ENCODE measurements at regions not wholly inside any gene's neighbourhood (a gene's known extent, or its start where the extent isn't known, plus 50 kb on each side); places are given as distances from the start of the nearest gene placed in this dataset.

DNA sequence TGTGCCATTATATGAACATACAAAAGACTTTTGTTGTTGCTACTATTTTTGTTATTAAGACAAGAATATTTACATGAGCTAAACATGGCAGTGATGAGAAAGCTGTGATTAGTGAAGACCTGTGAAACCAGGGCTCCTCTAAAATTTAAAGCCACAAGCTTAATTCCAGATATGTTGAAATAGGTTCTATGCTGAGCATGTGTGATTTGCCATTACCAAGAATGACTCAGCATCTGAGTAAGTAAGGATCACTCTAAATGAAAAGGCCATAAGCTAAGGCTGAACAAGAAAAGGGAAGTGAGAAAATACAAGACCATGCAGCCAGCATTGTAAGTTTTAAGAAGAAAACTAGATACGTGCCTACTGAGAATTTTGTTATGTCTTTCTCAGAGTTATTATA, 75.9 kb upstream of the CAMK2D start (continued):
- TF ChIP-seq ZBTB40 (IDR thresholded peaks at IDR 0.05; ENCODE audit: borderline replicate concordance) (no peak), WRNIP1 (IDR thresholded peaks at IDR 0.05; ENCODE audit: borderline replicate concordance, low read depth, low read length) (no peak), ZNF24 (IDR thresholded peaks at IDR 0.05) (peak; percentile 47), POLR2AphosphoS2 (IDR thresholded peaks at IDR 0.05; ENCODE audit: low read depth, low read length) (no peak), NR2F1 (conservative IDR thresholded peaks at IDR 0.05) (0 out of 2 replicates have a peak, but pooled peaks have one; percentile 36), BCLAF1 (IDR thresholded peaks at IDR 0.05) (no peak), BRCA1 (IDR thresholded peaks at IDR 0.05; ENCODE audit: low read depth, low read length) (no peak), MYC (IDR thresholded peaks at IDR 0.05; ENCODE audit: insufficient read depth, insufficient read length, insufficient replicate concordance, low read length, severe bottlenecking) (no peak), STAT1 (conservative IDR thresholded peaks at IDR 0.05) (no peak), HCFC1 (IDR thresholded peaks at IDR 0.05; ENCODE audit: low read length) (no peak), JUND (IDR thresholded peaks at IDR 0.05; ENCODE audit: low read depth, low read length) (peak; percentile 67; the same call in 1 of the 2 replicates), EED (IDR thresholded peaks at IDR 0.05; ENCODE audit: low read depth) (peak; percentile 77), SPI1 (IDR thresholded peaks at IDR 0.05; ENCODE audit: borderline replicate concordance, insufficient read depth, low read depth, low read length) (peak; percentile 100), IKZF1 (conservative IDR thresholded peaks at IDR 0.05) (peak; percentile 89), STAT3 (IDR thresholded peaks at IDR 0.05; ENCODE audit: low read depth, low read length) (no peak), ASH2L (IDR thresholded peaks at IDR 0.05; ENCODE audit: borderline replicate concordance, low read depth) (no peak), PAX5 (IDR thresholded peaks at IDR 0.05; ENCODE audit: borderline replicate concordance, low read depth, low read length) (peak; percentile 57; the same call in 1 of the 2 replicates), SMAD5 (IDR thresholded peaks at IDR 0.05; ENCODE audit: low read depth) (no peak), CREM (IDR thresholded peaks at IDR 0.05; ENCODE audit: low read depth) (peak; percentile 68), ZNF622 (IDR thresholded peaks at IDR 0.05) (no peak)
- TF ChIP-seq, protein P1, sequence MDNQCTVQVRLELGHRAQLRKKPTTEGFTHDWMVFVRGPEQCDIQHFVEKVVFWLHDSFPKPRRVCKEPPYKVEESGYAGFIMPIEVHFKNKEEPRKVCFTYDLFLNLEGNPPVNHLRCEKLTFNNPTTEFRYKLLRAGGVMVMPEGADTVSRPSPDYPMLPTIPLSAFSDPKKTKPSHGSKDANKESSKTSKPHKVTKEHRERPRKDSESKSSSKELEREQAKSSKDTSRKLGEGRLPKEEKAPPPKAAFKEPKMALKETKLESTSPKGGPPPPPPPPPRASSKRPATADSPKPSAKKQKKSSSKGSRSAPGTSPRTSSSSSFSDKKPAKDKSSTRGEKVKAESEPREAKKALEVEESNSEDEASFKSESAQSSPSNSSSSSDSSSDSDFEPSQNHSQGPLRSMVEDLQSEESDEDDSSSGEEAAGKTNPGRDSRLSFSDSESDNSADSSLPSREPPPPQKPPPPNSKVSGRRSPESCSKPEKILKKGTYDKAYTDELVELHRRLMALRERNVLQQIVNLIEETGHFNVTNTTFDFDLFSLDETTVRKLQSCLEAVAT (IDR thresholded peaks at IDR 0.05): peak; percentile 66
- TF ChIP-seq, protein P2, sequence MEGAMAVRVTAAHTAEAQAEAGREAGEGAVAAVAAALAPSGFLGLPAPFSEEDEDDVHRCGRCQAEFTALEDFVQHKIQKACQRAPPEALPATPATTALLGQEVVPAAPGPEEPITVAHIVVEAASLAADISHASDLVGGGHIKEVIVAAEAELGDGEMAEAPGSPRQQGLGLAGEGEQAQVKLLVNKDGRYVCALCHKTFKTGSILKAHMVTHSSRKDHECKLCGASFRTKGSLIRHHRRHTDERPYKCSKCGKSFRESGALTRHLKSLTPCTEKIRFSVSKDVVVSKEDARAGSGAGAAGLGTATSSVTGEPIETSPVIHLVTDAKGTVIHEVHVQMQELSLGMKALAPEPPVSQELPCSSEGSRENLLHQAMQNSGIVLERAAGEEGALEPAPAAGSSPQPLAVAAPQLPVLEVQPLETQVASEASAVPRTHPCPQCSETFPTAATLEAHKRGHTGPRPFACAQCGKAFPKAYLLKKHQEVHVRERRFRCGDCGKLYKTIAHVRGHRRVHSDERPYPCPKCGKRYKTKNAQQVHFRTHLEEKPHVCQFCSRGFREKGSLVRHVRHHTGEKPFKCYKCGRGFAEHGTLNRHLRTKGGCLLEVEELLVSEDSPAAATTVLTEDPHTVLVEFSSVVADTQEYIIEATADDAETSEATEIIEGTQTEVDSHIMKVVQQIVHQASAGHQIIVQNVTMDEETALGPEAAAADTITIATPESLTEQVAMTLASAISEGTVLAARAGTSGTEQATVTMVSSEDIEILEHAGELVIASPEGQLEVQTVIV (IDR thresholded peaks at IDR 0.05; ENCODE audit: borderline replicate concordance, partially characterized antibody): no peak
